ENCODE measurements at regions not wholly inside any gene's neighbourhood (a gene's known extent, or its start where the extent isn't known, plus 50 kb on each side); places are given as distances from the start of the nearest gene placed in this dataset.

- TF ChIP-seq REST (IDR thresholded peaks at IDR 0.05) (no peak), RXRA (IDR thresholded peaks at IDR 0.05) (no peak), MAX (IDR thresholded peaks at IDR 0.05) (no peak), JUND (IDR thresholded peaks at IDR 0.05) (no peak), HNF4G (IDR thresholded peaks at IDR 0.05) (no peak), NR2F2 (IDR thresholded peaks at IDR 0.05) (no peak)
Observed at GRCh38 chr1:38708701-38709258, 150.8 kb downstream of the RRAGC start (continued).

DNA sequence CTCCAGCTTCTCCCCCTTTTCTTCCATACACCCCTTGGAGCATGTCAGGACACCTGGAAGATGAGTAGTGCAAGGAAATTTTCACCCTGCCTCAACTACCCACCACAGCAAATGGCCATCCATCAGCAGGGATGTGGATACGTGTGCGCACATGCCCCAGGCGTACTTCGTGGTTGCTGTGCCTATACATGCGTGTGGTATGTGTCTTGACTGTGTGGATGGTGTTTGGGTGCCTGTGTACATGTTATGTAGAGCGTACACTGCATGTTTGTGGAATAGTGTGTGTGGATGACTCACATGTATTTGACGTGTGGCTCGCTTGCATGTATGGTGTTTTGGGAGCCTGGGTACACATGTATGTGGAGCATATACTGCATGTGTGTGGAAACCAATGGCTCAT lies 158.5 kb downstream of the RRAGC start:
- Histone ChIP-seq H3K4me3 (ENCODE audit: low read depth in 1 of 3, low read length in 3 of 3) (no peak overlapping the region), H3K9me3 (ENCODE audit: control insufficient read depth in 4 of 4, low read length in 3 of 4) (peaks cover 2 to 10% (median 5%) of the 10 kb centered on the region in 4 donors), H3K36me3 (ENCODE audit: control insufficient read depth in 4 of 4, insufficient read depth in 3 of 4, low read depth in 1 of 4, low read length in 3 of 4) (no peaks in the 10 kb centered on the region), H3K27ac (ENCODE audit: low read depth in 1 of 2, low read length in 2 of 2) (no peak overlapping the region), H3K27me3 (ENCODE audit: control insufficient read depth in 4 of 4, insufficient read depth in 4 of 4, low read length in 3 of 4) (peaks cover 0 to 4% (median 0%) of the 10 kb centered on the region in 4 donors), H3K4me1 (ENCODE audit: control insufficient read depth in 4 of 4, insufficient read depth in 4 of 4, low read length in 3 of 4) (no peaks in the 10 kb centered on the region), H3K9ac (ENCODE audit: low read depth in 1 of 2, low read length in 2 of 2) (no peak overlapping the region)
- no peak for DNase-seq (ENCODE audit: low spot score)
- TF ChIP-seq RAD21 (IDR thresholded peaks at IDR 0.05) (no peak), ZBTB33 (IDR thresholded peaks at IDR 0.05) (no peak), GABPA (IDR thresholded peaks at IDR 0.05 in 1 of 2, conservative IDR thresholded peaks at IDR 0.05 in 1 of 2) (no peak), FOXA2 (IDR thresholded peaks at IDR 0.05) (no peak), SP1 (IDR thresholded peaks at IDR 0.05) (no peak), FOXA1 (IDR thresholded peaks at IDR 0.05) (no peak), RXRA (IDR thresholded peaks at IDR 0.05) (no peak)
- TF ChIP-seq, protein P1, sequence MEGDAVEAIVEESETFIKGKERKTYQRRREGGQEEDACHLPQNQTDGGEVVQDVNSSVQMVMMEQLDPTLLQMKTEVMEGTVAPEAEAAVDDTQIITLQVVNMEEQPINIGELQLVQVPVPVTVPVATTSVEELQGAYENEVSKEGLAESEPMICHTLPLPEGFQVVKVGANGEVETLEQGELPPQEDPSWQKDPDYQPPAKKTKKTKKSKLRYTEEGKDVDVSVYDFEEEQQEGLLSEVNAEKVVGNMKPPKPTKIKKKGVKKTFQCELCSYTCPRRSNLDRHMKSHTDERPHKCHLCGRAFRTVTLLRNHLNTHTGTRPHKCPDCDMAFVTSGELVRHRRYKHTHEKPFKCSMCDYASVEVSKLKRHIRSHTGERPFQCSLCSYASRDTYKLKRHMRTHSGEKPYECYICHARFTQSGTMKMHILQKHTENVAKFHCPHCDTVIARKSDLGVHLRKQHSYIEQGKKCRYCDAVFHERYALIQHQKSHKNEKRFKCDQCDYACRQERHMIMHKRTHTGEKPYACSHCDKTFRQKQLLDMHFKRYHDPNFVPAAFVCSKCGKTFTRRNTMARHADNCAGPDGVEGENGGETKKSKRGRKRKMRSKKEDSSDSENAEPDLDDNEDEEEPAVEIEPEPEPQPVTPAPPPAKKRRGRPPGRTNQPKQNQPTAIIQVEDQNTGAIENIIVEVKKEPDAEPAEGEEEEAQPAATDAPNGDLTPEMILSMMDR (IDR thresholded peaks at IDR 0.05; ENCODE audit: low read depth, low read length, missing input control): no peak
- TF ChIP-seq, protein P2, sequence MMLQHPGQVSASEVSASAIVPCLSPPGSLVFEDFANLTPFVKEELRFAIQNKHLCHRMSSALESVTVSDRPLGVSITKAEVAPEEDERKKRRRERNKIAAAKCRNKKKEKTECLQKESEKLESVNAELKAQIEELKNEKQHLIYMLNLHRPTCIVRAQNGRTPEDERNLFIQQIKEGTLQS (IDR thresholded peaks at IDR 0.05): no peak
- WGBS: 87% methylated on average over 8 of the region's 8 CpGs

Measured in liver (tissue), 8 donors.